Neural crest cell (in vitro differentiated cells): ENCODE measurements at regions not wholly inside any gene's neighbourhood (a gene's known extent, or its start where the extent isn't known, plus 50 kb on each side); places are given as distances from the start of the nearest gene placed in this dataset.
"Not testable (repeated sequence)": the region's sequence is repeated elsewhere in the genome, so short reads cannot be mapped to it uniquely, and the experiment has no call there.

Source experiments
- DNase-seq: peaks from one replicate; pipeline ENCODE4 v3.0.0; 2021; ENCODE audit warnings: low read depth, mixed read lengths, low spot score
- H3K27ac Mint-ChIP-seq: one replicate; pipeline ENCODE4 v1.8.0; 2021; ENCODE audit warnings: mild to moderate bottlenecking, mixed read lengths; ENCODE audit not compliant: unreplicated experiment
- H3K27me3 Mint-ChIP-seq: 2 replicates; pipeline ENCODE4 v1.8.0; 2021; ENCODE audit warnings: low read depth, mild to moderate bottlenecking, mixed read lengths
- H3K36me3 Mint-ChIP-seq: 2 replicates; pipeline ENCODE4 v1.8.0; 2021; ENCODE audit warnings: low read depth, mild to moderate bottlenecking, mixed read lengths
- H3K4me1 Mint-ChIP-seq: 2 replicates; pipeline ENCODE4 v1.8.0; 2021; ENCODE audit warnings: mixed read lengths
- H3K4me3 Mint-ChIP-seq: one replicate; pipeline ENCODE4 v1.8.0; 2021; ENCODE audit warnings: mild to moderate bottlenecking, mixed read lengths
- H3K9me3 Mint-ChIP-seq: 2 replicates; pipeline ENCODE4 v1.8.0; 2021; ENCODE audit warnings: mixed read lengths
- CTCF ChIP-seq: fragments of 200-600 bp; sonication (generic); conservative IDR thresholded peaks from 2 replicates; pipeline ENCODE4 v1.5.0; 2021; ENCODE audit warnings: antibody characterized with exemption, mild to moderate bottlenecking

GRCh38 chr13:81017513-81018152, 676.7 kb upstream of the SPRY2 start:
- peaks cover 13% of the 10 kb centered on the region for H3K9me3 Mint-ChIP-seq

GRCh38 chr13:81012031-81012430, 671.1 kb upstream of the SPRY2 start:
- peaks cover 30% of the 10 kb centered on the region for H3K36me3 Mint-ChIP-seq
- TF ChIP-seq CTCF: no peak
- no peaks in the 10 kb centered on the region for H3K27me3 Mint-ChIP-seq
- no peak overlapping the region for H3K27ac Mint-ChIP-seq
- H3K9me3 Mint-ChIP-seq: peaks cover 28% of the 10 kb centered on the region
- no peak overlapping the region for H3K4me3 Mint-ChIP-seq
- H3K4me1 Mint-ChIP-seq: peaks cover 4% of the 10 kb centered on the region
- no peak for DNase-seq

More at GRCh38 chr13:81017513-81018152, 676.7 kb upstream of the SPRY2 start:
- no peak overlapping the region for H3K27ac Mint-ChIP-seq
- H3K4me1 Mint-ChIP-seq: peaks cover 11% of the 10 kb centered on the region
- H3K27me3 Mint-ChIP-seq: no peaks in the 10 kb centered on the region
- DNase-seq: no peak
- peaks cover 14% of the 10 kb centered on the region for H3K36me3 Mint-ChIP-seq
- peak; percentile 83 for TF ChIP-seq CTCF
- H3K4me3 Mint-ChIP-seq: peak overlapping the region; percentile 29

- peaks cover 27% of the 10 kb centered on the region for H3K9me3 Mint-ChIP-seq
- no peaks in the 10 kb centered on the region for H3K27me3 Mint-ChIP-seq
- no peak overlapping the region for H3K4me3 Mint-ChIP-seq
- TF ChIP-seq CTCF: no peak
- peaks cover 30% of the 10 kb centered on the region for H3K36me3 Mint-ChIP-seq
- no peak for DNase-seq
- no peaks in the 10 kb centered on the region for H3K4me1 Mint-ChIP-seq
- no peak overlapping the region for H3K27ac Mint-ChIP-seq
These were observed 661.0 kb upstream of the SPRY2 start for GRCh38 chr13:81001828-81002385.

- not testable (repeated sequence) for DNase-seq, H3K27ac Mint-ChIP-seq, H3K27me3 Mint-ChIP-seq, H3K4me1 Mint-ChIP-seq, H3K4me3 Mint-ChIP-seq
- H3K36me3 Mint-ChIP-seq: peaks cover 20% of the 10 kb centered on the region
- peaks cover 14% of the 10 kb centered on the region for H3K9me3 Mint-ChIP-seq
These were observed 657.7 kb upstream of the SPRY2 start for GRCh38 chr13:80998603-80999002.

- Mint-ChIP-seq H3K4me3 (no peak overlapping the region), H3K27me3 (no peaks in the 10 kb centered on the region), H3K36me3 (peaks cover 25% of the 10 kb centered on the region), H3K27ac (no peak overlapping the region), H3K4me1 (peaks cover 13% of the 10 kb centered on the region), H3K9me3 (peaks cover 29% of the 10 kb centered on the region)
- DNase-seq: no peak
- no peak for TF ChIP-seq CTCF
These were observed 648.8 kb upstream of the SPRY2 start for GRCh38 chr13:80989747-80990146.

- Mint-ChIP-seq H3K4me3 (no peak overlapping the region), H3K4me1 (peaks cover 13% of the 10 kb centered on the region), H3K36me3 (peaks cover 25% of the 10 kb centered on the region), H3K9me3 (peaks cover 29% of the 10 kb centered on the region), H3K27me3 (no peaks in the 10 kb centered on the region), H3K27ac (no peak overlapping the region)
- no peak for DNase-seq
- TF ChIP-seq CTCF: no peak
These were observed 648.3 kb upstream of the SPRY2 start for GRCh38 chr13:80989241-80989640.
